Chondrocyte (in vitro differentiated cells): ENCODE measurements at regions not wholly inside any gene's neighbourhood (a gene's known extent, or its start where the extent isn't known, plus 50 kb on each side); places are given as distances from the start of the nearest gene placed in this dataset.

Experiments used
- DNase-seq: peaks from one replicate; pipeline ENCODE4 v3.0.0; 2021; ENCODE audit warnings: mixed read lengths, low spot score
- H3K27ac Mint-ChIP-seq: one replicate; pipeline ENCODE4 v1.8.0; 2021; ENCODE audit warnings: mild to moderate bottlenecking, moderate library complexity, mixed read lengths; ENCODE audit not compliant: unreplicated experiment
- H3K27me3 Mint-ChIP-seq: 2 replicates; pipeline ENCODE4 v1.8.0; 2021; ENCODE audit warnings: low read depth, mixed read lengths
- H3K36me3 Mint-ChIP-seq: 2 replicates; pipeline ENCODE4 v1.8.0; 2021; ENCODE audit warnings: low read depth, mixed read lengths
- H3K4me1 Mint-ChIP-seq: 2 replicates; pipeline ENCODE4 v1.8.0; 2021; ENCODE audit warnings: low read depth, mild to moderate bottlenecking, mixed read lengths
- H3K4me3 Mint-ChIP-seq: one replicate; pipeline ENCODE4 v1.8.0; 2021; ENCODE audit warnings: mild to moderate bottlenecking, moderate library complexity, mixed read lengths; ENCODE audit not compliant: unreplicated experiment
- H3K9me3 Mint-ChIP-seq: 2 replicates; pipeline ENCODE4 v1.8.0; 2021; ENCODE audit warnings: low read depth, mixed read lengths
- TF ChIP-seq, protein P1 (sequence below): fragments of 200-600 bp; sonication (generic); IDR thresholded peaks from 2 replicates; pipeline ENCODE4 v1.5.0; 2021; ENCODE audit warnings: antibody characterized with exemption, mild to moderate bottlenecking, moderate library complexity

DNA sequence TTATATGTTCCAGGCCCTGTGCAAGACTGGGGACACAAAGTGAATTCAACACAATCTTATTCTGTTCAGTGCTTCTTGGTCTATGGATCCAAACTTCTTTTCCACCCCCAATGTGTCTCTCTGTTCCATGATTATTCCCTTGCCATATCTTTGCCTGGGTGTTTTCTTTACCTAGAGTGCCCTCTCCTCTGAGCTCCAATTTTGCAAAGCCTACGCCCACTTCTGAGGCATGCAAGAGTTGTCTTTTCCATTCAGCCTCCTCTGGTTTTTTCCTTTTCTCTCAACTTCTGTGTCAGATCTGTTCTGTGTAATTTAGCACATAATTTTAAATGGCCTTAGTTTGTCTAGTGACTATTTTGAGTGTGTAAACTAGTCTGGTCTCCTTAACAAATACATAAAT lies 72.8 kb upstream of the PLCL2 start:
- TF ChIP-seq, protein P1, sequence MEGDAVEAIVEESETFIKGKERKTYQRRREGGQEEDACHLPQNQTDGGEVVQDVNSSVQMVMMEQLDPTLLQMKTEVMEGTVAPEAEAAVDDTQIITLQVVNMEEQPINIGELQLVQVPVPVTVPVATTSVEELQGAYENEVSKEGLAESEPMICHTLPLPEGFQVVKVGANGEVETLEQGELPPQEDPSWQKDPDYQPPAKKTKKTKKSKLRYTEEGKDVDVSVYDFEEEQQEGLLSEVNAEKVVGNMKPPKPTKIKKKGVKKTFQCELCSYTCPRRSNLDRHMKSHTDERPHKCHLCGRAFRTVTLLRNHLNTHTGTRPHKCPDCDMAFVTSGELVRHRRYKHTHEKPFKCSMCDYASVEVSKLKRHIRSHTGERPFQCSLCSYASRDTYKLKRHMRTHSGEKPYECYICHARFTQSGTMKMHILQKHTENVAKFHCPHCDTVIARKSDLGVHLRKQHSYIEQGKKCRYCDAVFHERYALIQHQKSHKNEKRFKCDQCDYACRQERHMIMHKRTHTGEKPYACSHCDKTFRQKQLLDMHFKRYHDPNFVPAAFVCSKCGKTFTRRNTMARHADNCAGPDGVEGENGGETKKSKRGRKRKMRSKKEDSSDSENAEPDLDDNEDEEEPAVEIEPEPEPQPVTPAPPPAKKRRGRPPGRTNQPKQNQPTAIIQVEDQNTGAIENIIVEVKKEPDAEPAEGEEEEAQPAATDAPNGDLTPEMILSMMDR: no peak
- no peak overlapping the region for H3K4me3 Mint-ChIP-seq
- H3K4me1 Mint-ChIP-seq: no peaks in the 10 kb centered on the region
- H3K27me3 Mint-ChIP-seq: peaks cover 18% of the 10 kb centered on the region
- H3K27ac Mint-ChIP-seq: no peak overlapping the region
- no peak for DNase-seq
- H3K36me3 Mint-ChIP-seq: no peaks in the 10 kb centered on the region
- H3K9me3 Mint-ChIP-seq: no peaks in the 10 kb centered on the region

GRCh38 chr3:16813336-16813735 lies 71.4 kb upstream of the PLCL2 start:
- Mint-ChIP-seq H3K4me3 (no peak overlapping the region), H3K36me3 (no peaks in the 10 kb centered on the region), H3K4me1 (no peaks in the 10 kb centered on the region), H3K27ac (no peak overlapping the region), H3K9me3 (no peaks in the 10 kb centered on the region), H3K27me3 (peaks cover 13% of the 10 kb centered on the region)
- TF ChIP-seq, protein P1: no peak
- no peak for DNase-seq

DNA sequence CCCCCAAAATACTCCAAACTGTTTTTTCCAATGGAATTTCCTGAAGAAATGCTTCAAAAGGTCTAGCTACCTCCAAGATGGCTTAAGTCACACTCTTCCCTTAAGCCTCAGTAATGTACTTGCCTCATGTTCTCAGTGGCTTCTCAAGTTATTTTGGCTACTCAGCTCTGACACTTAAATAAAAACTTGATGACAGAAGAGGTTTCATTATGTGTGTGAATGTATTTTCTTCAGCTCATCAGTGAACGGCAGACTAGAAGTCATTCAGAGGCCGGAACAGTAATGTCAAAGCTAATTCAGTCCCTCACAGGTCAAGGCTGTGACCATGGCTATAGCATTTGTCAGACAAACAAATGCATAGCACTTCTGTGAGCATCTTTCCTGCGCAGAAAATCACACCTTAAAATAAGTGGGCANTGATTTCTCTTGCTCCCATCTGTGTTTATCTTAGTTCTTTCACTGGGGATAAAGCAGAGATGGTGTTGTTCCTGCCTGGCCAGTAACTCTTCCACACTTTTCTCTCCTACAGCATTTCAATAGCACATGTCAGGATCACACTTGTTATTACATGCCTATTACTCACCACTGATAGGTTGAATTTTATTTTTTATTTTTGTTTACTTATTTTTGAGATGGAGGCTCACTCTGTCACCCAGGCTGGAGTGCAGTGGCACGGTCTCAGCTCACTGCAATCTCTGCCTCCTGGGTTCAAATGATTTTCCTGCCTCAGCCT lies 68.5 kb upstream of the PLCL2 start:
- no peaks in the 10 kb centered on the region for H3K4me1 Mint-ChIP-seq
- H3K9me3 Mint-ChIP-seq: peaks cover 4% of the 10 kb centered on the region
- no peaks in the 10 kb centered on the region for H3K36me3 Mint-ChIP-seq
- no peak for DNase-seq
- peaks cover 16% of the 10 kb centered on the region for H3K27me3 Mint-ChIP-seq
- H3K4me3 Mint-ChIP-seq: no peak overlapping the region
- no peak overlapping the region for H3K27ac Mint-ChIP-seq
- TF ChIP-seq, protein P1: no peak

GRCh38 chr3:16817197-16817596 lies 67.6 kb upstream of the PLCL2 start:
- no peak for DNase-seq
- TF ChIP-seq, protein P1: no peak
- Mint-ChIP-seq H3K36me3 (no peaks in the 10 kb centered on the region), H3K4me1 (no peaks in the 10 kb centered on the region), H3K9me3 (peaks cover 4% of the 10 kb centered on the region), H3K4me3 (no peak overlapping the region), H3K27me3 (peaks cover 15% of the 10 kb centered on the region), H3K27ac (no peak overlapping the region)

DNA sequence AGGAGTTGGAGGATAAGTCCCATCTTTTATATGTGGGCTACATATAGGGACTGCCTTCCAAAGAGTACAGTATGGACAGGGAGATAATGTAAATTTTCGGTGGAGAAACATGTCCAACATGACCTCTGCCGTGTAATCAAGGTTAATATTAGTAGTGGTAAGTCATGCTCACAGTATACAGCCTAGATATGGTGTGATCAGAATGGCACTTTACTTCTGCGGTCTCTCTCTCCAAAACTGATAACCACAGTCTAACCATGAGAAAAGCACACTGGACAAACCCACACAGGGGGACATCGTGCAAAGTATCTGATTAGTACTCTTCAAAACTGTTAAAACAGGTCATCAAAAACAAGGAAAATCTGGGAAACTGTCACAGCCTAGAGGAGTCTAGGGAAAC lies 66.6 kb upstream of the PLCL2 start:
- peaks cover 4% of the 10 kb centered on the region for H3K9me3 Mint-ChIP-seq
- no peaks in the 10 kb centered on the region for H3K4me1 Mint-ChIP-seq
- no peak for DNase-seq
- H3K36me3 Mint-ChIP-seq: no peaks in the 10 kb centered on the region
- H3K27ac Mint-ChIP-seq: no peak overlapping the region
- TF ChIP-seq, protein P1: no peak
- H3K4me3 Mint-ChIP-seq: no peak overlapping the region
- H3K27me3 Mint-ChIP-seq: peaks cover 19% of the 10 kb centered on the region
